GM19463 (cell line): ENCODE measurements at regions not wholly inside any gene's neighbourhood (a gene's known extent, or its start where the extent isn't known, plus 50 kb on each side); places are given as distances from the start of the nearest gene placed in this dataset.

Experiments used
- ATAC-seq: cut with Tn5 transposase; IDR thresholded peaks from one replicate; pipeline ENCODE4 v1.9.1; 2021; ENCODE audit warnings: mild to moderate bottlenecking, moderate library complexity; ENCODE audit not compliant: unreplicated experiment

- ATAC-seq: no peak
Observed at GRCh38 chr4:180790471-180790870, 1452.7 kb upstream of the TENM3 start.

GRCh38 chr4:180792541-180792940 lies 1450.7 kb upstream of the TENM3 start:
- ATAC-seq: no peak

- no peak for ATAC-seq
Observed at GRCh38 chr4:180794333-180794732, 1448.9 kb upstream of the TENM3 start.

GRCh38 chr4:180798036-180798577 lies 1445.1 kb upstream of the TENM3 start:
- ATAC-seq: no peak

- no peak for ATAC-seq
Observed at GRCh38 chr4:180799798-180800197, 1443.4 kb upstream of the TENM3 start.

GRCh38 chr4:180805101-180805500 lies 1438.1 kb upstream of the TENM3 start:
- ATAC-seq: no peak

GRCh38 chr4:180808862-180809261 lies 1434.3 kb upstream of the TENM3 start:
- ATAC-seq: no peak

GRCh38 chr4:180809439-180809838 lies 1433.8 kb upstream of the TENM3 start:
- peak; percentile 41 for ATAC-seq

- no peak for ATAC-seq
Observed at GRCh38 chr4:180810581-180810980, 1432.6 kb upstream of the TENM3 start.

- ATAC-seq: no peak
Observed at GRCh38 chr4:180811556-180811955, 1431.6 kb upstream of the TENM3 start.

- no peak for ATAC-seq
Observed at GRCh38 chr4:180812783-180813182, 1430.4 kb upstream of the TENM3 start.

GRCh38 chr4:180814875-180815417 lies 1428.3 kb upstream of the TENM3 start:
- no peak for ATAC-seq

GRCh38 chr4:180817529-180817928 lies 1425.7 kb upstream of the TENM3 start:
- no peak for ATAC-seq

GRCh38 chr4:180823108-180823507 lies 1420.1 kb upstream of the TENM3 start:
- ATAC-seq: no peak

- no peak for ATAC-seq
Observed at GRCh38 chr4:180827232-180828009, 1415.8 kb upstream of the TENM3 start.

GRCh38 chr4:180828455-180829018 lies 1414.7 kb upstream of the TENM3 start:
- no peak for ATAC-seq

GRCh38 chr4:180832073-180832472 lies 1411.1 kb upstream of the TENM3 start:
- no peak for ATAC-seq

- ATAC-seq: no peak
Observed at GRCh38 chr4:180840142-180840541, 1403.1 kb upstream of the TENM3 start.

GRCh38 chr4:180850318-180850940 lies 1392.8 kb upstream of the TENM3 start:
- ATAC-seq: no peak

GRCh38 chr4:180852738-180853137 lies 1390.5 kb upstream of the TENM3 start:
- no peak for ATAC-seq

GRCh38 chr4:180855184-180855583 lies 1388.0 kb upstream of the TENM3 start:
- no peak for ATAC-seq
